ENCODE measurements at regions not wholly inside any gene's neighbourhood (a gene's known extent, or its start where the extent isn't known, plus 50 kb on each side); places are given as distances from the start of the nearest gene placed in this dataset.
"Not testable (repeated sequence)": the region's sequence is repeated elsewhere in the genome, so short reads cannot be mapped to it uniquely, and the experiment has no call there.

DNA sequence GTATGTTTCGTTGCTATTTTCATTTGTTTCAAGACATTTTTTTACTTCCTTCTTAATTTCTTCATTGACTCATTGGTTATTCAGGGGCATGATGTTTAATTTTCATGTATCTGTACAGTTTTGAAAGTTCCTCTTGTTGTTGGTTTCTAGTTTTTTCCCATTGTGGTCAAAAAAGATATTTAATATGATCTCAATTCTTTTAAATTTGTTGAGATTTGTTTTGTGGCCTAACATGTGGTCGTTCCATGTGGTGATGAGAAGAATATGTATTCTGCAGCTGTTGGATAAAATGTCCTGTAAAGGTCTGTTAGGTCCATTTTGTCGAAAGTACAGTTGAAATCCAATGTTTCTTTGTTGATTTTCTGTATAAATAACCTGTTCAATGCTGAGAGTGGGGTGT is 110.3 kb upstream of the MAP4K4 start:
- no peaks in the 10 kb centered on the region for H3K4me1 ChIP-seq (ENCODE audit: control insufficient read depth in 3 of 3, insufficient read depth in 2 of 3, low read depth in 1 of 3, low read length in 2 of 3)
- no peak overlapping the region for H3K27ac ChIP-seq (ENCODE audit: low read depth in 1 of 3, low read length in 2 of 3)
- WGBS, 3 donors = 74 to 84% (median 76%) methylated on average over 3 of the region's 3 CpGs
- H3K9me3 ChIP-seq (ENCODE audit: control insufficient read depth in 2 of 2, insufficient read depth in 1 of 2, low read depth in 1 of 2, low read length in 1 of 2) = peaks cover 0 to 10% of the 10 kb centered on the region in 2 donors
- no peak for DNase-seq
- no peak overlapping the region for H3K4me3 ChIP-seq (ENCODE audit: low read depth in 1 of 3, low read length in 3 of 3)
- FAIRE-seq = no peak
- H3K27me3 ChIP-seq (ENCODE audit: control insufficient read depth in 3 of 3, insufficient read depth in 3 of 3, low read length in 3 of 3) = no peaks in the 10 kb centered on the region
- no peaks in the 10 kb centered on the region for H3K36me3 ChIP-seq (ENCODE audit: control insufficient read depth in 3 of 3, insufficient read depth in 2 of 3, low read depth in 1 of 3, low read length in 3 of 3)

DNA sequence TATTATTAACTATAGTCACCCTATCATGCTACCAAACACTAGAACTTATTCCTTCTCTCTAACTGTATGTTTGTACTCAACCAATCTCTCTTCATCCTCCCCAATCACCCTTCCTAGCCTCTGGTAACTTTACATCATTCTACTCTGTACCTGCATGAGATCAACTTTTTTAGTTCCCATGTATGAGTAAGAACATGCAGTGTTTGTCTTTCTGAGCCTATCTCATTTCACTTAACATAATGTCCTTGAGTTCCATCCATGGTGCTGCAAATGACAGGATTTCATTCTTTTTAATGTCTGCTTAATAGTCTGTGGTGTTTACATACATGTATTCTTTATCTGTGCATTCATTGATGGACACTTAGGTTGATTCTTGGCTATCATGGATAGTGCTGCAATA is 108.9 kb upstream of the RFX8 start:
- DNase-seq (no peak), FAIRE-seq (no peak)
- Histone ChIP-seq H3K27ac (ENCODE audit: low read depth in 1 of 3, low read length in 2 of 3) (no peak overlapping the region), H3K9me3 (ENCODE audit: control insufficient read depth in 2 of 2, insufficient read depth in 1 of 2, low read depth in 1 of 2, low read length in 1 of 2) (peaks cover 0 to 6% of the 10 kb centered on the region in 2 donors), H3K27me3 (ENCODE audit: control insufficient read depth in 3 of 3, insufficient read depth in 3 of 3, low read length in 3 of 3) (no peaks in the 10 kb centered on the region), H3K4me3 (ENCODE audit: low read depth in 1 of 3, low read length in 3 of 3) (no peak overlapping the region), H3K4me1 (ENCODE audit: control insufficient read depth in 3 of 3, insufficient read depth in 2 of 3, low read depth in 1 of 3, low read length in 2 of 3) (no peaks in the 10 kb centered on the region), H3K36me3 (ENCODE audit: control insufficient read depth in 3 of 3, insufficient read depth in 2 of 3, low read depth in 1 of 3, low read length in 3 of 3) (no peaks in the 10 kb centered on the region)

DNA sequence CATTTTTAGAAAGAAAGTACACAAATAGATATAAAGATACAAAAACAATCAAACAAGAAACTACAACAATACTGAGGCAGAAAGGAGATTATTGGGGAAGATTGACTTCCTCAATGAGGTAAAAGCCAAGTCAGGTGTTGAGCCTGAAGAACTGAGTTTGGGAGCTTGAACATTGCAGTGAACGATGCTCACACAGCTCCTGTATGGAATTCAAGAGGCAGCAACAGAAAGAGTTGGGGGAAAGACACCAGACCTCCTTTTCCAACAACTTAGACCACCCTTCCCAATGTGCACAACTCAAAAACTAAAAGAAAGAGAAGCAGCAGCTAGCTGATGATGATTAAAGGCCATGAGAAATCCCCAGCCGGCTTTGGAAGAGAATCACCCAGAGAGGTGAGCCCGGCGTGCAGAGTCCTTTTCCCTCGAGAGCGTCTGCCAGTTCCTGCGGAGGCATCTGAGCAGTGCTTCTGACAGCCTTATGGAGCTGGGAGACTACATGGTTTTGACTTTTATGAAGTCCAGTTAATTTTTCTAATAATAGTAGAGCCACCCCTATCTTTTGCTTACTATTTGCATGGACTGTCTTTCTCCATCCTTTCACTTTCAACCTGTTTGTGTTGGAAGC is 106.9 kb upstream of the RFX8 start:
- Histone ChIP-seq H3K4me3 (ENCODE audit: low read depth in 1 of 3, low read length in 3 of 3) (no peak overlapping the region), H3K27me3 (ENCODE audit: control insufficient read depth in 3 of 3, insufficient read depth in 3 of 3, low read length in 3 of 3) (no peaks in the 10 kb centered on the region), H3K9me3 (ENCODE audit: control insufficient read depth in 2 of 2, insufficient read depth in 1 of 2, low read depth in 1 of 2, low read length in 1 of 2) (no peaks in the 10 kb centered on the region), H3K36me3 (ENCODE audit: control insufficient read depth in 3 of 3, insufficient read depth in 2 of 3, low read depth in 1 of 3, low read length in 3 of 3) (no peaks in the 10 kb centered on the region), H3K4me1 (ENCODE audit: control insufficient read depth in 3 of 3, insufficient read depth in 2 of 3, low read depth in 1 of 3, low read length in 2 of 3) (no peaks in the 10 kb centered on the region), H3K27ac (ENCODE audit: low read depth in 1 of 3, low read length in 2 of 3) (no peak overlapping the region)
- FAIRE-seq = no peak
- DNase-seq = no peak
- 86 to 95% (median 87%) methylated on average over 7 of the region's 7 CpGs for WGBS, 3 donors

DNA sequence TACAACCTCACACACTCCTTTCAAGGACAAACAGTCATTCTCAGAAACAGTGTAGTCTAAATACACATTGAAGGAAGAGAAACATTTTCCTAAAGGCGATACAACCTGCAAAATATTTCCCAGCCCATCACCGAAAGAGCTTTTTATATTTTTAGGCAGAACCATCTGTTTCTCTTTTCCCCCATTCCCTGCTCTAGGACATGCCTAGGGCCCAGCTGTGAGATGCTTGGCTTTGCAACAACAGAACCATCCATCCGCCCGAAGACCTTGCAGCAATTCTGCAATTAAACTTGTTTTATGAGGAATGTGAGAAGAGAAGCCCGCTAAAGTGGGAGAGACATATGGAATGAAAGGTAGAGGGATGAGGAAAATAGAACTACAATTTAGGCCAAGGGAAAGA is 105.6 kb upstream of the RFX8 start:
- 91 to 96% (median 96%) methylated on average over 5 of the region's 5 CpGs for WGBS, 3 donors
- no peak for DNase-seq

DNA sequence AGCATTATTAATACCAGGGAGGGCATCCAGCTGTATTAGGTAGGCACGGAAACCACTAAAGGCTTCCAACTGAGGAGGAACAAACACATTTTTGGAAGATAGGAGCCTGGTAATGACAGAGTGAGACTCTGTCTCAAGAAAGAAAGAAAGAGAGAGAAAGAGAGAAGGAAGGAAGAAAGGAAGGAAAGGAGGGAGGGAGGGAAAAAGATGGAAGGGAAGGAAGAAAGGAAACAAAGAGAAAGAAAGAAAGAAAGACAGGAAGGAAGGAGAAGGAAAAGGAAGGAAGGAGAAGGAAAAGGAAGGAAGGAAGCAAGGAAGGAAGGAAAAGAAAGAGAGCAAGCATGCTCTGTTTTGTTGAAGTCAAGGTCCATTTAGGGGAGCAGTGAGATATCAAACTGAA is 103.8 kb upstream of the RFX8 start:
- DNase-seq (no peak), FAIRE-seq (no peak)
- WGBS, 3 donors = 93 to 100% (median 94%) methylated on average over 1 of the region's 1 CpG
- H3K36me3 ChIP-seq (ENCODE audit: control insufficient read depth in 3 of 3, insufficient read depth in 2 of 3, low read depth in 1 of 3, low read length in 3 of 3) = no peaks in the 10 kb centered on the region
- H3K27ac ChIP-seq (ENCODE audit: low read depth in 1 of 3, low read length in 2 of 3) = no peak overlapping the region
- H3K9me3 ChIP-seq (ENCODE audit: control insufficient read depth in 2 of 2, insufficient read depth in 1 of 2, low read depth in 1 of 2, low read length in 1 of 2) = no peaks in the 10 kb centered on the region
- H3K4me1 ChIP-seq (ENCODE audit: control insufficient read depth in 3 of 3, insufficient read depth in 2 of 3, low read depth in 1 of 3, low read length in 2 of 3) = no peaks in the 10 kb centered on the region
- no peaks in the 10 kb centered on the region for H3K27me3 ChIP-seq (ENCODE audit: control insufficient read depth in 3 of 3, insufficient read depth in 3 of 3, low read length in 3 of 3)
- H3K4me3 ChIP-seq (ENCODE audit: low read depth in 1 of 3, low read length in 3 of 3) = no peak overlapping the region

More for the DNA sequence above, 105.6 kb upstream of the RFX8 start:
- Histone ChIP-seq H3K36me3 (ENCODE audit: control insufficient read depth in 3 of 3, insufficient read depth in 2 of 3, low read depth in 1 of 3, low read length in 3 of 3) (no peaks in the 10 kb centered on the region), H3K27ac (ENCODE audit: low read depth in 1 of 3, low read length in 2 of 3) (no peak overlapping the region), H3K4me1 (ENCODE audit: control insufficient read depth in 3 of 3, insufficient read depth in 2 of 3, low read depth in 1 of 3, low read length in 2 of 3) (no peaks in the 10 kb centered on the region), H3K27me3 (ENCODE audit: control insufficient read depth in 3 of 3, insufficient read depth in 3 of 3, low read length in 3 of 3) (no peaks in the 10 kb centered on the region), H3K9me3 (ENCODE audit: control insufficient read depth in 2 of 2, insufficient read depth in 1 of 2, low read depth in 1 of 2, low read length in 1 of 2) (no peaks in the 10 kb centered on the region), H3K4me3 (ENCODE audit: low read depth in 1 of 3, low read length in 3 of 3) (no peak overlapping the region)
- no peak for FAIRE-seq

DNA sequence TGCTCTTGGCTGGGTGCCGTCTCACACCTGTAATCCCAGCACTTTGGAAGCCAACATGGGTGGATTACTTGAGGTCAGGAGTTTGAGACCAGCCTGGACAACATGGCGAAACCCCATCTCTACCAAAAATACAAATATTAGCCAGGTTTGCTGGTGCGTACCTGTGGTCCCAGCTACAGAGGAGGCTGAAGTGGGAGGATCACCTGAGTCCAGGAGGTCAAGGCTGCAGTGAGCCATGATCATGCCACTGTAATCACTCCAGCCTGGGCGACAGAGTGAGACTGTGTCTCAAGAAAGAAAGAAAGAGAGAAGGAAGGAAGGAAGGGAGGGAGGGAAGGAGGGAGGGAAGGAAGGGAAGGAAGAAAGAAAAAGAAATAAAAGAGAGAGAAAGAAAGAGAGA is 103.2 kb upstream of the RFX8 start:
- DNase-seq; FAIRE-seq; H3K27ac ChIP-seq (ENCODE audit: low read depth in 1 of 3, low read length in 2 of 3); H3K9me3 ChIP-seq (ENCODE audit: control insufficient read depth in 2 of 2, insufficient read depth in 1 of 2, low read depth in 1 of 2, low read length in 1 of 2); H3K27me3 ChIP-seq (ENCODE audit: control insufficient read depth in 3 of 3, insufficient read depth in 3 of 3, low read length in 3 of 3); H3K4me3 ChIP-seq (ENCODE audit: low read depth in 1 of 3, low read length in 3 of 3); H3K36me3 ChIP-seq (ENCODE audit: control insufficient read depth in 3 of 3, insufficient read depth in 2 of 3, low read depth in 1 of 3, low read length in 3 of 3); H3K4me1 ChIP-seq (ENCODE audit: control insufficient read depth in 3 of 3, insufficient read depth in 2 of 3, low read depth in 1 of 3, low read length in 2 of 3): not testable (repeated sequence)
- WGBS, 3 donors = 85 to 90% (median 87%) methylated on average over 4 of the region's 4 CpGs

DNA sequence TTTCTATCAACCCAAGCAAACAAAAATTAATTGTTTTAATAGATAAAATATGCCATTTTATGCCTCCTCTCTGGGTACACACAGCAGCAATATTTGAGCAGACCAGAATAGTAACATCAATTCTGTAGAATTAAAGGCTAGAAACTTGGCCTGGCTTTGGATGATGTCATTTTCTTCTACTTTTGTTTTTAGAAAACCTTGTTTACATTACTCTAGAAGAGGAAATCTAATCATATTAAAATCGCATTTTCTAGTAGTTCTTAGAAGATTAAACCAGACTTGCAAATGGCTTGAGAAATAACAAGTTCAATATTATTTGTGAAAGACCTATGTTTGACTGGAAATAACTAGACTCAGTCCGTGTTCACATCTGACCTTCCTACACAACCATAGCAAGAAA is 102.3 kb upstream of the RFX8 start:
- DNase-seq (no peak), FAIRE-seq (no peak)
- H3K27ac ChIP-seq (ENCODE audit: low read depth in 1 of 3, low read length in 2 of 3) = no peak overlapping the region
- H3K9me3 ChIP-seq (ENCODE audit: control insufficient read depth in 2 of 2, insufficient read depth in 1 of 2, low read depth in 1 of 2, low read length in 1 of 2) = no peaks in the 10 kb centered on the region
- no peaks in the 10 kb centered on the region for H3K36me3 ChIP-seq (ENCODE audit: control insufficient read depth in 3 of 3, insufficient read depth in 2 of 3, low read depth in 1 of 3, low read length in 3 of 3)
- WGBS, 3 donors = 49 to 54% (median 52%) methylated on average over 2 of the region's 2 CpGs
- peaks cover 0 to 2% (median 0%) of the 10 kb centered on the region in 3 donors for H3K27me3 ChIP-seq (ENCODE audit: control insufficient read depth in 3 of 3, insufficient read depth in 3 of 3, low read length in 3 of 3)
- no peak overlapping the region for H3K4me3 ChIP-seq (ENCODE audit: low read depth in 1 of 3, low read length in 3 of 3)
- no peaks in the 10 kb centered on the region for H3K4me1 ChIP-seq (ENCODE audit: control insufficient read depth in 3 of 3, insufficient read depth in 2 of 3, low read depth in 1 of 3, low read length in 2 of 3)

DNA sequence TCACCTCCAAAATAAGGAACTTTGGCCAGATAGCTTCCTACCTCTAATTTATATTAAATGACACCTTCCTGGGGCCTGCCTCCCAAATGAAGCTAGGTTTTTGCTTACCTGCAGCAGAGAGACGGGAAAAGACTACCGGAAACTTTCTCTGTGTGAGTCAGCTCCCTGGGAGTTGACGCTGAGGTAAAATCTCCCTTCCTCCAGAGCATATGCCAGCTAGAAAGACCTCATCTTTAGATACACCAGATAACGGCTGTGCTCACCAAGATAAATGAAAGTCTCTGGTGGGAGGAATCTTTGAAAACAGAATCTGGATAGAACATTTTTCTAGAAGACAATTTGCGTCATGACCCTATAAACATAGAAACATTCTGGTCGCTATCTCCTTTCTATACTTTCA is 99.7 kb upstream of the RFX8 start:
- H3K4me1 ChIP-seq (ENCODE audit: control insufficient read depth in 3 of 3, insufficient read depth in 2 of 3, low read depth in 1 of 3, low read length in 2 of 3) = no peaks in the 10 kb centered on the region
- H3K36me3 ChIP-seq (ENCODE audit: control insufficient read depth in 3 of 3, insufficient read depth in 2 of 3, low read depth in 1 of 3, low read length in 3 of 3) = no peaks in the 10 kb centered on the region
- H3K4me3 ChIP-seq (ENCODE audit: low read depth in 1 of 3, low read length in 3 of 3) = no peak overlapping the region
- 86 to 88% (median 88%) methylated on average over 6 of the region's 6 CpGs for WGBS, 3 donors
- no peak overlapping the region for H3K27ac ChIP-seq (ENCODE audit: low read depth in 1 of 3, low read length in 2 of 3)
- H3K9me3 ChIP-seq (ENCODE audit: control insufficient read depth in 2 of 2, insufficient read depth in 1 of 2, low read depth in 1 of 2, low read length in 1 of 2) = no peaks in the 10 kb centered on the region
- H3K27me3 ChIP-seq (ENCODE audit: control insufficient read depth in 3 of 3, insufficient read depth in 3 of 3, low read length in 3 of 3) = peaks cover 0 to 2% (median 0%) of the 10 kb centered on the region in 3 donors
- DNase-seq (no peak), FAIRE-seq (no peak)

DNA sequence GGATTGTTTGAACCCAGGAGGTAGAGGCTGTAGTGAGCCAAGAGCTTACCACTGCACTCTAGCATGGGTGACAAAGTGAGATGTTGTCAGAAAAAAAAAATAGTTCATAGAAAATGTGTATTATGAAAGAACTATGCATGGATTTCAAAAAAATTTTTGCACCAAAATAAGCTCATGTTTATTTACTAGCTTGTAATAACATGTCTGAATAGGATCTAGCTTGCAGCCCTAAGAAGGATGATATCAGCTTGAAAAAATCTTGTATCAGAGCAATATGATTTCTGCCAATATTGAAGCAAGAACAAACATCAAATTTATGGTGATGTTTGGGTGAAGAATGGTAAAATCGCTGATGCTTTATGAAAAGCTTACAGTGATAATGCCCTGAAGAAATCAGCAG is 97.0 kb upstream of the RFX8 start:
- peaks cover 0 to 2% (median 0%) of the 10 kb centered on the region in 3 donors for H3K27me3 ChIP-seq (ENCODE audit: control insufficient read depth in 3 of 3, insufficient read depth in 3 of 3, low read length in 3 of 3)
- H3K27ac ChIP-seq (ENCODE audit: low read depth in 1 of 3, low read length in 2 of 3) = no peak overlapping the region
- H3K4me1 ChIP-seq (ENCODE audit: control insufficient read depth in 3 of 3, insufficient read depth in 2 of 3, low read depth in 1 of 3, low read length in 2 of 3) = no peaks in the 10 kb centered on the region
- no peaks in the 10 kb centered on the region for H3K36me3 ChIP-seq (ENCODE audit: control insufficient read depth in 3 of 3, insufficient read depth in 2 of 3, low read depth in 1 of 3, low read length in 3 of 3)
- no peak overlapping the region for H3K4me3 ChIP-seq (ENCODE audit: low read depth in 1 of 3, low read length in 3 of 3)
- no peaks in the 10 kb centered on the region for H3K9me3 ChIP-seq (ENCODE audit: control insufficient read depth in 2 of 2, insufficient read depth in 1 of 2, low read depth in 1 of 2, low read length in 1 of 2)
- no peak for FAIRE-seq
- DNase-seq = no peak
- WGBS, 3 donors = 77 to 100% (median 77%) methylated on average over 1 of the region's 1 CpG

Measured in small intestine (tissue), 7 donors.